NCI-H146 (cell line): ENCODE measurements at regions not wholly inside any gene's neighbourhood (a gene's known extent, or its start where the extent isn't known, plus 50 kb on each side); places are given as distances from the start of the nearest gene placed in this dataset.
"Not testable (repeated sequence)": the region's sequence is repeated elsewhere in the genome, so short reads cannot be mapped to it uniquely, and the experiment has no call there.

Experiments
- DNase-seq: peaks from one replicate; lab custom pipeline; 2025; lab: John Stamatoyannopoulos, UW

- DNase-seq, result not testable (repeated sequence)
Observed at GRCh38 chr6:43998592-43999243, 128.5 kb downstream of the MRPL14 start.

- DNase-seq, result not testable (repeated sequence)
Observed at GRCh38 chr6:43997990-43998585, 129.2 kb downstream of the MRPL14 start.

GRCh38 chr6:43997345-43997677 is 129.9 kb downstream of the MRPL14 start:
- no peak for DNase-seq

GRCh38 chr6:43996618-43997344 is 130.5 kb downstream of the MRPL14 start:
- DNase-seq, result no peak

- no peak for DNase-seq
Observed at GRCh38 chr6:43995137-43995536, 132.1 kb downstream of the MRPL14 start.

- DNase-seq, result peak; percentile 43
Observed at GRCh38 chr6:43993881-43994523, 133.2 kb downstream of the MRPL14 start.

- DNase-seq, result peak; percentile 58
Observed at GRCh38 chr6:43992783-43993644, 134.2 kb downstream of the MRPL14 start.

GRCh38 chr6:43992126-43992663 is 135.1 kb downstream of the MRPL14 start:
- no peak for DNase-seq

GRCh38 chr6:43990627-43991619 is 136.3 kb downstream of the MRPL14 start:
- peak; percentile 36 for DNase-seq

GRCh38 chr6:43990275-43990626 is 137.0 kb downstream of the MRPL14 start:
- no peak for DNase-seq

- DNase-seq, result no peak
Observed at GRCh38 chr6:43989581-43990146, 137.6 kb downstream of the MRPL14 start.

GRCh38 chr6:43988801-43989200 is 138.5 kb downstream of the MRPL14 start:
- DNase-seq, result no peak

GRCh38 chr6:43987838-43988439 is 139.3 kb downstream of the MRPL14 start:
- no peak for DNase-seq

- DNase-seq, result no peak
Observed at GRCh38 chr6:43986177-43986825, 141.0 kb downstream of the MRPL14 start.

- peak; percentile 51 for DNase-seq
Observed at GRCh38 chr6:43985329-43985728, 141.9 kb downstream of the MRPL14 start.

GRCh38 chr6:43984442-43985321 is 142.6 kb downstream of the MRPL14 start:
- DNase-seq, result no peak

GRCh38 chr6:43983632-43984031 is 143.6 kb downstream of the MRPL14 start:
- peak; percentile 95 for DNase-seq

- no peak for DNase-seq
Observed at GRCh38 chr6:43983191-43983590, 144.1 kb downstream of the MRPL14 start.
